ENCODE measurements at regions not wholly inside any gene's neighbourhood (a gene's known extent, or its start where the extent isn't known, plus 50 kb on each side); places are given as distances from the start of the nearest gene placed in this dataset.

DNA sequence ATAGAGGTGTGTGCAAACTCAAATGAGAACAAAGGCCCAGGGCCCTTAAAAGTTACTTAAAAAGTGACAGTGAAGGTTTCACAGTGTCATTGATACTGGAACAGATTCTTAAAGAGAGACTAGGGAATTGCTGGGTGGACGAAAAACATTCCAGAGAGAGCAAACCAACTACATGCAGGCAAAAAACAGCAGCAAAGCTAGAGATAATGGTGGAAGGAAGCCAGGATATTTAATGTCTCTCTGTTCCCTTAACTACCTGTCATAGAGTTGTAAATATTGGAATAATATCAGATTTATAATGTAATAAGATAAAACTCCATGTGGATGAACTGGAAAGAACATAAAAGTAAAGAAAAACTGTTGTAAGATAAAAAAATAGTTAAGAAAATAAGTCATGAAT lies 508.6 kb downstream of the TAF11L14 start:
- Histone ChIP-seq H3K36me3 (ENCODE audit: control insufficient read depth in 2 of 2, insufficient read depth in 1 of 2, low read length in 2 of 2) (no peaks in the 10 kb centered on the region), H3K9me3 (ENCODE audit: control insufficient read depth, insufficient read depth, low read depth, low read length) (no peaks in the 10 kb centered on the region), H3K4me1 (ENCODE audit: control insufficient read depth, insufficient read depth, low read length) (no peaks in the 10 kb centered on the region), H3K4me3 (ENCODE audit: low read depth, low read length) (no peak overlapping the region), H3K27ac (ENCODE audit: extremely low read depth, low read depth, low read length) (no peak overlapping the region)
- TF ChIP-seq ZNF23 (tag by site-specific recombination; IDR thresholded peaks at IDR 0.05; ENCODE audit: borderline replicate concordance) (no peak), ZNF600 (tag by site-specific recombination; IDR thresholded peaks at IDR 0.05) (no peak), WT1 (tag by site-specific recombination; IDR thresholded peaks at IDR 0.05) (no peak), ZNF169 (tag by site-specific recombination; IDR thresholded peaks at IDR 0.05) (no peak), ZNF701 (tag by site-specific recombination; IDR thresholded peaks at IDR 0.05) (no peak), ZNF335 (tag by site-specific recombination; conservative IDR thresholded peaks at IDR 0.05) (no peak), KLF7 (tag by site-specific recombination; IDR thresholded peaks at IDR 0.05; ENCODE audit: borderline replicate concordance) (no peak)
- ChIA-PET CTCF (no interaction called here), POLR2A (no interaction called here)

GRCh38 chr5:18152671-18153070 lies 518.4 kb downstream of the TAF11L14 start:
- H3K4me3 ChIP-seq (ENCODE audit: low read depth, low read length), result no peak overlapping the region
- POLR2A ChIA-PET, result no interaction called here
- no peak overlapping the region for H3K27ac ChIP-seq (ENCODE audit: extremely low read depth, low read depth, low read length)
- no peaks in the 10 kb centered on the region for H3K9me3 ChIP-seq (ENCODE audit: control insufficient read depth, insufficient read depth, low read depth, low read length)
- TF ChIP-seq ZNF692 (tag by site-specific recombination; IDR thresholded peaks at IDR 0.05) (no peak), ZNF248 (tag by site-specific recombination; IDR thresholded peaks at IDR 0.05) (no peak), ZNF37A (tag by site-specific recombination; IDR thresholded peaks at IDR 0.05) (no peak), ZNF747 (tag by site-specific recombination; IDR thresholded peaks at IDR 0.05) (no peak), ZNF366 (tag by site-specific recombination; conservative IDR thresholded peaks at IDR 0.05) (no peak), BCL11B (tag by site-specific recombination; IDR thresholded peaks at IDR 0.05; ENCODE audit: low read depth) (no peak), KLF9 (tag by site-specific recombination; IDR thresholded peaks at IDR 0.05; ENCODE audit: low read depth) (no peak), ZNF138 (tag by site-specific recombination; IDR thresholded peaks at IDR 0.05; ENCODE audit: borderline replicate concordance) (no peak), ZNF157 (tag by site-specific recombination; IDR thresholded peaks at IDR 0.05) (no peak), PRDM1 (tag by site-specific recombination; IDR thresholded peaks at IDR 0.05) (no peak), ZNF175 (tag by site-specific recombination; IDR thresholded peaks at IDR 0.05) (no peak), ZNF776 (tag by site-specific recombination; IDR thresholded peaks at IDR 0.05; ENCODE audit: borderline replicate concordance) (no peak), ZNF585B (tag by site-specific recombination; IDR thresholded peaks at IDR 0.05) (no peak), ZNF558 (tag by site-specific recombination; IDR thresholded peaks at IDR 0.05) (no peak)
- TF ChIP-seq, protein P1, sequence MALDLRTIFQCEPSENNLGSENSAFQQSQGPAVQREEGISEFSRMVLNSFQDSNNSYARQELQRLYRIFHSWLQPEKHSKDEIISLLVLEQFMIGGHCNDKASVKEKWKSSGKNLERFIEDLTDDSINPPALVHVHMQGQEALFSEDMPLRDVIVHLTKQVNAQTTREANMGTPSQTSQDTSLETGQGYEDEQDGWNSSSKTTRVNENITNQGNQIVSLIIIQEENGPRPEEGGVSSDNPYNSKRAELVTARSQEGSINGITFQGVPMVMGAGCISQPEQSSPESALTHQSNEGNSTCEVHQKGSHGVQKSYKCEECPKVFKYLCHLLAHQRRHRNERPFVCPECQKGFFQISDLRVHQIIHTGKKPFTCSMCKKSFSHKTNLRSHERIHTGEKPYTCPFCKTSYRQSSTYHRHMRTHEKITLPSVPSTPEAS (tag by site-specific recombination; IDR thresholded peaks at IDR 0.05), result no peak
- TF ChIP-seq, protein P2, sequence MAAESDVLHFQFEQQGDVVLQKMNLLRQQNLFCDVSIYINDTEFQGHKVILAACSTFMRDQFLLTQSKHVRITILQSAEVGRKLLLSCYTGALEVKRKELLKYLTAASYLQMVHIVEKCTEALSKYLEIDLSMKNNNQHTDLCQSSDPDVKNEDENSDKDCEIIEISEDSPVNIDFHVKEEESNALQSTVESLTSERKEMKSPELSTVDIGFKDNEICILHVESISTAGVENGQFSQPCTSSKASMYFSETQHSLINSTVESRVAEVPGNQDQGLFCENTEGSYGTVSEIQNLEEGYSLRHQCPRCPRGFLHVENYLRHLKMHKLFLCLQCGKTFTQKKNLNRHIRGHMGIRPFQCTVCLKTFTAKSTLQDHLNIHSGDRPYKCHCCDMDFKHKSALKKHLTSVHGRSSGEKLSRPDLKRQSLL (tag by site-specific recombination; IDR thresholded peaks at IDR 0.05), result no peak
- H3K4me1 ChIP-seq (ENCODE audit: control insufficient read depth, insufficient read depth, low read length), result no peaks in the 10 kb centered on the region
- H3K36me3 ChIP-seq (ENCODE audit: control insufficient read depth in 2 of 2, insufficient read depth in 1 of 2, low read length in 2 of 2), result no peaks in the 10 kb centered on the region
- CTCF ChIA-PET, result interaction anchor here (0.7 kb wide), 2 partner anchors 99 to 1019 kb away, joined by 3 read pairs; no protein-coding TSS in a partner anchor

All from HEK293 (cell line).